Breast epithelium (tissue), 3 donors: ENCODE measurements at regions not wholly inside any gene's neighbourhood (a gene's known extent, or its start where the extent isn't known, plus 50 kb on each side); places are given as distances from the start of the nearest gene placed in this dataset.

Source experiments
- CTCF ChIP-seq, 3 donors: fragments of 450-650 bp; IDR thresholded peaks; one replicate each; pipeline ENCODE4 v1.5.1; 2016 to 2017; ENCODE audit warnings: antibody characterized with exemption in 3 of 3, mild to moderate bottlenecking in 3 of 3, moderate library complexity in 3 of 3
- POLR2A ChIP-seq: fragments of 450-650 bp; IDR thresholded peaks from one replicate; pipeline ENCODE4 v1.6.1; 2016; ENCODE audit warnings: antibody characterized with exemption, mild to moderate bottlenecking, moderate library complexity

- TF ChIP-seq POLR2A = no peak
- no peak for TF ChIP-seq CTCF (IDR thresholded peaks at IDR 0.05)
Measured at GRCh38 chrX:69097451-69098236, 67.6 kb downstream of the PJA1 start.
